Suprapubic skin (tissue), 4 donors: ENCODE measurements at regions not wholly inside any gene's neighbourhood (a gene's known extent, or its start where the extent isn't known, plus 50 kb on each side); places are given as distances from the start of the nearest gene placed in this dataset.

Experiments
- EP300 ChIP-seq: sonication (generic); formaldehyde crosslinking; IDR thresholded peaks from one replicate; pipeline ENCODE4 v1.6.1; 2017; ENCODE audit warnings: antibody characterized with exemption
- POLR2AphosphoS5 ChIP-seq, 3 donors: sonication (generic); formaldehyde crosslinking; IDR thresholded peaks; one replicate each; pipeline ENCODE4 v1.6.1; 2017; ENCODE audit warnings: antibody characterized with exemption in 3 of 3
- TF ChIP-seq, protein P1 (sequence below), 2 donors: fragments of 200-600 bp in 1 of 2; fragments of 450-650 bp in 1 of 2; sonication (generic) in 1 of 2; IDR thresholded peaks; one replicate each; pipeline ENCODE4 v1.5.1; 2016 to 2019; ENCODE audit warnings: antibody characterized with exemption in 2 of 2, mild to moderate bottlenecking in 1 of 2, moderate library complexity in 1 of 2

DNA sequence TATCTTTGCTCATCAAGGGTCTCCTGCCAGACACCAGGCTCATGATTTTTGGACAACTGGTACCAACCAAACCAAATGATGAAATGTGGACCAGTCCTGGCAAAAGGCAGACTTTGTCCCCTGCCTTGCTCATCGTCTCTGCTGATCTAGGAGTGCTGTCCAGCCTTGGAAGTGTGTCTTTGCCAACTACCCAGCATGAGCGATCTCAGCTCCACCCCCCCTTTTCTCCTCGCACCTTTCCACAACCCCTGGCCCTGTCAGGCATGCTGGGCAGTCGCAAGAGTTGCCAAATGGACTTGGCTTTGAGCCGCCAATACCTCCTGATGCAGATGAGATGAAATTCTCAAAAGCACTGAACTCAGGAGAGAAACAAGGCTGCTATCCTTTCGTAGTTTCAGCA lies 174.3 kb downstream of the KCNA5 start:
- TF ChIP-seq, protein P1, sequence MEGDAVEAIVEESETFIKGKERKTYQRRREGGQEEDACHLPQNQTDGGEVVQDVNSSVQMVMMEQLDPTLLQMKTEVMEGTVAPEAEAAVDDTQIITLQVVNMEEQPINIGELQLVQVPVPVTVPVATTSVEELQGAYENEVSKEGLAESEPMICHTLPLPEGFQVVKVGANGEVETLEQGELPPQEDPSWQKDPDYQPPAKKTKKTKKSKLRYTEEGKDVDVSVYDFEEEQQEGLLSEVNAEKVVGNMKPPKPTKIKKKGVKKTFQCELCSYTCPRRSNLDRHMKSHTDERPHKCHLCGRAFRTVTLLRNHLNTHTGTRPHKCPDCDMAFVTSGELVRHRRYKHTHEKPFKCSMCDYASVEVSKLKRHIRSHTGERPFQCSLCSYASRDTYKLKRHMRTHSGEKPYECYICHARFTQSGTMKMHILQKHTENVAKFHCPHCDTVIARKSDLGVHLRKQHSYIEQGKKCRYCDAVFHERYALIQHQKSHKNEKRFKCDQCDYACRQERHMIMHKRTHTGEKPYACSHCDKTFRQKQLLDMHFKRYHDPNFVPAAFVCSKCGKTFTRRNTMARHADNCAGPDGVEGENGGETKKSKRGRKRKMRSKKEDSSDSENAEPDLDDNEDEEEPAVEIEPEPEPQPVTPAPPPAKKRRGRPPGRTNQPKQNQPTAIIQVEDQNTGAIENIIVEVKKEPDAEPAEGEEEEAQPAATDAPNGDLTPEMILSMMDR (IDR thresholded peaks at IDR 0.05), result no peak
- TF ChIP-seq POLR2AphosphoS5 (IDR thresholded peaks at IDR 0.05) (no peak), EP300 (no peak)
